ENCODE measurements at regions not wholly inside any gene's neighbourhood (a gene's known extent, or its start where the extent isn't known, plus 50 kb on each side); places are given as distances from the start of the nearest gene placed in this dataset.
"Not testable (repeated sequence)": the region's sequence is repeated elsewhere in the genome, so short reads cannot be mapped to it uniquely, and the experiment has no call there.

GRCh38 chr12:58747533-58747932, 172.8 kb downstream of the LRIG3 start:
- no peak overlapping the region for H3K27ac ChIP-seq (ENCODE audit: low read depth, low read length)
- no peaks in the 10 kb centered on the region for H3K27me3 ChIP-seq (ENCODE audit: control insufficient read depth in 1 of 2, insufficient read depth in 2 of 2, low read length in 2 of 2)
- H3K36me3 ChIP-seq (ENCODE audit: control insufficient read depth in 1 of 2, insufficient read depth in 2 of 2, low read length in 2 of 2), result no peaks in the 10 kb centered on the region
- no peak overlapping the region for H3K4me3 ChIP-seq (ENCODE audit: low read depth in 1 of 2, low read length in 2 of 2)
- no peaks in the 10 kb centered on the region for H3K9me3 ChIP-seq (ENCODE audit: control insufficient read depth in 1 of 2, low read length in 2 of 2)
- no peaks in the 10 kb centered on the region for H3K4me1 ChIP-seq (ENCODE audit: control insufficient read depth in 1 of 2, insufficient read depth in 2 of 2, low read length in 2 of 2)
- H3K9ac ChIP-seq (ENCODE audit: low read depth in 1 of 2, low read length in 2 of 2), result no peak overlapping the region

GRCh38 chr12:58750484-58750883, 169.8 kb downstream of the LRIG3 start:
- Histone ChIP-seq H3K9me3 (ENCODE audit: control insufficient read depth in 1 of 2, low read length in 2 of 2) (no peaks in the 10 kb centered on the region), H3K4me3 (ENCODE audit: low read depth in 1 of 2, low read length in 2 of 2) (no peak overlapping the region), H3K9ac (ENCODE audit: low read depth in 1 of 2, low read length in 2 of 2) (no peak overlapping the region), H3K27ac (ENCODE audit: low read depth, low read length) (no peak overlapping the region), H3K36me3 (ENCODE audit: control insufficient read depth in 1 of 2, insufficient read depth in 2 of 2, low read length in 2 of 2) (no peaks in the 10 kb centered on the region), H3K27me3 (ENCODE audit: control insufficient read depth in 1 of 2, insufficient read depth in 2 of 2, low read length in 2 of 2) (no peaks in the 10 kb centered on the region), H3K4me1 (ENCODE audit: control insufficient read depth in 1 of 2, insufficient read depth in 2 of 2, low read length in 2 of 2) (no peaks in the 10 kb centered on the region)

GRCh38 chr12:58757422-58757821, 162.9 kb downstream of the LRIG3 start:
- Histone ChIP-seq H3K27ac (ENCODE audit: low read depth, low read length) (no peak overlapping the region), H3K36me3 (ENCODE audit: control insufficient read depth in 1 of 2, insufficient read depth in 2 of 2, low read length in 2 of 2) (no peaks in the 10 kb centered on the region), H3K4me1 (ENCODE audit: control insufficient read depth in 1 of 2, insufficient read depth in 2 of 2, low read length in 2 of 2) (no peaks in the 10 kb centered on the region), H3K4me3 (ENCODE audit: low read depth in 1 of 2, low read length in 2 of 2) (no peak overlapping the region), H3K9ac (ENCODE audit: low read depth in 1 of 2, low read length in 2 of 2) (no peak overlapping the region), H3K9me3 (ENCODE audit: control insufficient read depth in 1 of 2, low read length in 2 of 2) (no peaks in the 10 kb centered on the region), H3K27me3 (ENCODE audit: control insufficient read depth in 1 of 2, insufficient read depth in 2 of 2, low read length in 2 of 2) (no peaks in the 10 kb centered on the region)

- not testable (repeated sequence) for H3K27ac ChIP-seq (ENCODE audit: low read depth, low read length); H3K27me3 ChIP-seq (ENCODE audit: control insufficient read depth in 1 of 2, insufficient read depth in 2 of 2, low read length in 2 of 2); H3K9me3 ChIP-seq (ENCODE audit: control insufficient read depth in 1 of 2, low read length in 2 of 2); H3K4me1 ChIP-seq (ENCODE audit: control insufficient read depth in 1 of 2, insufficient read depth in 2 of 2, low read length in 2 of 2); H3K9ac ChIP-seq (ENCODE audit: low read depth in 1 of 2, low read length in 2 of 2); H3K36me3 ChIP-seq (ENCODE audit: control insufficient read depth in 1 of 2, insufficient read depth in 2 of 2, low read length in 2 of 2); H3K4me3 ChIP-seq (ENCODE audit: low read depth in 1 of 2, low read length in 2 of 2)
These were observed 160.6 kb downstream of the LRIG3 start for GRCh38 chr12:58759745-58760144.

- no peaks in the 10 kb centered on the region for H3K36me3 ChIP-seq (ENCODE audit: control insufficient read depth in 1 of 2, insufficient read depth in 2 of 2, low read length in 2 of 2)
- no peak overlapping the region for H3K4me3 ChIP-seq (ENCODE audit: low read depth in 1 of 2, low read length in 2 of 2)
- H3K27ac ChIP-seq (ENCODE audit: low read depth, low read length), result no peak overlapping the region
- no peak overlapping the region for H3K9ac ChIP-seq (ENCODE audit: low read depth in 1 of 2, low read length in 2 of 2)
- H3K27me3 ChIP-seq (ENCODE audit: control insufficient read depth in 1 of 2, insufficient read depth in 2 of 2, low read length in 2 of 2), result no peaks in the 10 kb centered on the region
- H3K9me3 ChIP-seq (ENCODE audit: control insufficient read depth in 1 of 2, low read length in 2 of 2), result no peaks in the 10 kb centered on the region
- peaks cover 0 to 4% of the 10 kb centered on the region in 2 donors for H3K4me1 ChIP-seq (ENCODE audit: control insufficient read depth in 1 of 2, insufficient read depth in 2 of 2, low read length in 2 of 2)
These were observed 159.0 kb downstream of the LRIG3 start for GRCh38 chr12:58761308-58761707.

GRCh38 chr12:58764100-58764953, 156.0 kb downstream of the LRIG3 start:
- no peak overlapping the region for H3K27ac ChIP-seq (ENCODE audit: low read depth, low read length)
- peaks cover 0 to 5% of the 10 kb centered on the region in 2 donors for H3K9me3 ChIP-seq (ENCODE audit: control insufficient read depth in 1 of 2, low read length in 2 of 2)
- peaks cover 0 to 5% of the 10 kb centered on the region in 2 donors for H3K4me1 ChIP-seq (ENCODE audit: control insufficient read depth in 1 of 2, insufficient read depth in 2 of 2, low read length in 2 of 2)
- H3K4me3 ChIP-seq (ENCODE audit: low read depth in 1 of 2, low read length in 2 of 2), result no peak overlapping the region
- H3K36me3 ChIP-seq (ENCODE audit: control insufficient read depth in 1 of 2, insufficient read depth in 2 of 2, low read length in 2 of 2), result no peaks in the 10 kb centered on the region
- H3K27me3 ChIP-seq (ENCODE audit: control insufficient read depth in 1 of 2, insufficient read depth in 2 of 2, low read length in 2 of 2), result no peaks in the 10 kb centered on the region
- H3K9ac ChIP-seq (ENCODE audit: low read depth in 1 of 2, low read length in 2 of 2), result no peak overlapping the region

GRCh38 chr12:58765076-58765475, 155.2 kb downstream of the LRIG3 start:
- H3K27me3 ChIP-seq (ENCODE audit: control insufficient read depth in 1 of 2, insufficient read depth in 2 of 2, low read length in 2 of 2), result no peaks in the 10 kb centered on the region
- peaks cover 0 to 5% of the 10 kb centered on the region in 2 donors for H3K9me3 ChIP-seq (ENCODE audit: control insufficient read depth in 1 of 2, low read length in 2 of 2)
- peaks cover 0 to 5% of the 10 kb centered on the region in 2 donors for H3K4me1 ChIP-seq (ENCODE audit: control insufficient read depth in 1 of 2, insufficient read depth in 2 of 2, low read length in 2 of 2)
- no peak overlapping the region for H3K4me3 ChIP-seq (ENCODE audit: low read depth in 1 of 2, low read length in 2 of 2)
- H3K27ac ChIP-seq (ENCODE audit: low read depth, low read length), result no peak overlapping the region
- no peak overlapping the region for H3K9ac ChIP-seq (ENCODE audit: low read depth in 1 of 2, low read length in 2 of 2)
- H3K36me3 ChIP-seq (ENCODE audit: control insufficient read depth in 1 of 2, insufficient read depth in 2 of 2, low read length in 2 of 2), result no peaks in the 10 kb centered on the region

- Histone ChIP-seq H3K9me3 (ENCODE audit: control insufficient read depth in 1 of 2, low read length in 2 of 2) (peaks cover 0 to 5% of the 10 kb centered on the region in 2 donors), H3K9ac (ENCODE audit: low read depth in 1 of 2, low read length in 2 of 2) (no peak overlapping the region), H3K27ac (ENCODE audit: low read depth, low read length) (no peak overlapping the region), H3K4me1 (ENCODE audit: control insufficient read depth in 1 of 2, insufficient read depth in 2 of 2, low read length in 2 of 2) (peaks cover 0 to 5% of the 10 kb centered on the region in 2 donors), H3K4me3 (ENCODE audit: low read depth in 1 of 2, low read length in 2 of 2) (no peak overlapping the region), H3K27me3 (ENCODE audit: control insufficient read depth in 1 of 2, insufficient read depth in 2 of 2, low read length in 2 of 2) (no peaks in the 10 kb centered on the region), H3K36me3 (ENCODE audit: control insufficient read depth in 1 of 2, insufficient read depth in 2 of 2, low read length in 2 of 2) (no peaks in the 10 kb centered on the region)
These were observed 154.4 kb downstream of the LRIG3 start for GRCh38 chr12:58765653-58766512.

- Histone ChIP-seq H3K36me3 (ENCODE audit: control insufficient read depth in 1 of 2, insufficient read depth in 2 of 2, low read length in 2 of 2) (no peaks in the 10 kb centered on the region), H3K4me3 (ENCODE audit: low read depth in 1 of 2, low read length in 2 of 2) (no peak overlapping the region), H3K9ac (ENCODE audit: low read depth in 1 of 2, low read length in 2 of 2) (no peak overlapping the region), H3K27me3 (ENCODE audit: control insufficient read depth in 1 of 2, insufficient read depth in 2 of 2, low read length in 2 of 2) (no peaks in the 10 kb centered on the region), H3K4me1 (ENCODE audit: control insufficient read depth in 1 of 2, insufficient read depth in 2 of 2, low read length in 2 of 2) (peaks cover 0 to 5% of the 10 kb centered on the region in 2 donors), H3K9me3 (ENCODE audit: control insufficient read depth in 1 of 2, low read length in 2 of 2) (peaks cover 0 to 5% of the 10 kb centered on the region in 2 donors), H3K27ac (ENCODE audit: low read depth, low read length) (no peak overlapping the region)
These were observed 153.8 kb downstream of the LRIG3 start for GRCh38 chr12:58766513-58766870.

- Histone ChIP-seq H3K9me3 (ENCODE audit: control insufficient read depth in 1 of 2, low read length in 2 of 2) (peaks cover 0 to 5% of the 10 kb centered on the region in 2 donors), H3K27ac (ENCODE audit: low read depth, low read length) (no peak overlapping the region)
These were observed 152.8 kb downstream of the LRIG3 start for GRCh38 chr12:58767496-58767895.

More at GRCh38 chr12:58767496-58767895, 152.8 kb downstream of the LRIG3 start:
- no peaks in the 10 kb centered on the region for H3K36me3 ChIP-seq (ENCODE audit: control insufficient read depth in 1 of 2, insufficient read depth in 2 of 2, low read length in 2 of 2)
- H3K4me1 ChIP-seq (ENCODE audit: control insufficient read depth in 1 of 2, insufficient read depth in 2 of 2, low read length in 2 of 2), result peaks cover 0 to 5% of the 10 kb centered on the region in 2 donors
- no peak overlapping the region for H3K9ac ChIP-seq (ENCODE audit: low read depth in 1 of 2, low read length in 2 of 2)
- H3K27me3 ChIP-seq (ENCODE audit: control insufficient read depth in 1 of 2, insufficient read depth in 2 of 2, low read length in 2 of 2), result no peaks in the 10 kb centered on the region
- H3K4me3 ChIP-seq (ENCODE audit: low read depth in 1 of 2, low read length in 2 of 2), result no peak overlapping the region
